A673 (cell line): ENCODE measurements at regions not wholly inside any gene's neighbourhood (a gene's known extent, or its start where the extent isn't known, plus 50 kb on each side); places are given as distances from the start of the nearest gene placed in this dataset.

Experiments used
- CTCF ChIP-seq: fragments of 300-800, 200-600 bp; sonication (generic); conservative IDR thresholded peaks from 2 replicates; pipeline ENCODE4 v1.5.1; 2017; ENCODE audit warnings: low read depth, mild to moderate bottlenecking, antibody characterized with exemption, low read length, moderate library complexity, mixed read lengths
- EZH2 ChIP-seq: fragments of 200-600 bp; sonication (generic); IDR thresholded peaks from 2 replicates; pipeline ENCODE4 v1.6.1; 2017; ENCODE audit warnings: borderline replicate concordance, low read depth, mild to moderate bottlenecking, mixed read lengths, antibody characterized with exemption, low read length; ENCODE audit not compliant: poor library complexity, severe bottlenecking

- TF ChIP-seq CTCF: no peak
- no peak for TF ChIP-seq EZH2
Observed at GRCh38 chrX:76957485-76957884, 489.7 kb upstream of the FGF16 start.
